CD4-positive, CD25-positive, alpha-beta regulatory T cell (primary cell): ENCODE measurements at regions not wholly inside any gene's neighbourhood (a gene's known extent, or its start where the extent isn't known, plus 50 kb on each side); places are given as distances from the start of the nearest gene placed in this dataset.

Experiments used
- ATAC-seq, 2 donors: fragments of 150-1000 bp; cut with Tn5 transposase; one replicate each; pipeline ENCODE4 v1.10.0; 2021; ENCODE audit warnings: low read depth in 2 of 2, moderate number of reproducible peaks in 2 of 2, moderate library complexity in 1 of 2
- DNase-seq, 3 donors: peaks; one replicate each; pipeline versions ENCODE4 v3.0.0 to v3.0.0-alpha.2; 2012 to 2022; ENCODE audit warnings: mixed read lengths in 1 of 3
- H3K27ac ChIP-seq: one replicate; pipeline ENCODE4 v1.7.0; 2013; ENCODE audit warnings: mild to moderate bottlenecking, low read length; ENCODE audit not compliant: insufficient read depth, poor library complexity, severe bottlenecking
- H3K27me3 ChIP-seq: one replicate; pipeline ENCODE4 v1.7.0; 2013; ENCODE audit warnings: low read length; ENCODE audit not compliant: control insufficient read depth, insufficient read depth
- H3K36me3 ChIP-seq: one replicate; pipeline ENCODE4 v1.7.0; 2013; ENCODE audit warnings: mild to moderate bottlenecking, low read length, moderate library complexity; ENCODE audit not compliant: control insufficient read depth, insufficient read depth
- H3K4me1 ChIP-seq: 2 replicates; pipeline ENCODE4 v1.7.0; 2013; ENCODE audit warnings: mild to moderate bottlenecking, low read length; ENCODE audit not compliant: insufficient read depth, control insufficient read depth, poor library complexity, severe bottlenecking
- H3K4me3 ChIP-seq: one replicate; pipeline ENCODE4 v1.7.0; 2013; ENCODE audit warnings: low read depth, mild to moderate bottlenecking, low read length, moderate library complexity
- H3K9me3 ChIP-seq, 2 experiments: 1 replicate in 1 of 2; 2 replicates in 1 of 2; pipeline ENCODE4 v1.7.0; 2013; ENCODE audit warnings: low read length in 2 of 2, mild to moderate bottlenecking in 1 of 2, moderate library complexity in 1 of 2; ENCODE audit not compliant: control insufficient read depth in 2 of 2
- H3K27ac Mint-ChIP-seq, 3 donors: one replicate each; pipeline ENCODE4 v1.8.0; 2020 to 2022; ENCODE audit warnings: mild to moderate bottlenecking in 3 of 3, mixed read lengths in 3 of 3, moderate library complexity in 2 of 3
- H3K27me3 Mint-ChIP-seq: one replicate; pipeline ENCODE4 v1.8.0; 2022; ENCODE audit warnings: mild to moderate bottlenecking, mixed read lengths
- H3K36me3 Mint-ChIP-seq: one replicate; pipeline ENCODE4 v1.8.0; 2020; ENCODE audit warnings: mixed read lengths
- H3K4me1 Mint-ChIP-seq, 4 donors: one replicate each; pipeline ENCODE4 v1.8.0; 2020 to 2022; ENCODE audit warnings: mixed read lengths in 4 of 4, mild to moderate bottlenecking in 1 of 4
- H3K4me3 Mint-ChIP-seq, 4 donors: one replicate each; pipeline ENCODE4 v1.8.0; 2020 to 2022; ENCODE audit warnings: mild to moderate bottlenecking in 4 of 4, mixed read lengths in 4 of 4, moderate library complexity in 3 of 4
- H3K9me3 Mint-ChIP-seq, 7 donors: one replicate each; pipeline ENCODE4 v1.8.0; 2020 to 2022; ENCODE audit warnings: mixed read lengths in 7 of 7, mild to moderate bottlenecking in 3 of 7, moderate library complexity in 2 of 7

DNA sequence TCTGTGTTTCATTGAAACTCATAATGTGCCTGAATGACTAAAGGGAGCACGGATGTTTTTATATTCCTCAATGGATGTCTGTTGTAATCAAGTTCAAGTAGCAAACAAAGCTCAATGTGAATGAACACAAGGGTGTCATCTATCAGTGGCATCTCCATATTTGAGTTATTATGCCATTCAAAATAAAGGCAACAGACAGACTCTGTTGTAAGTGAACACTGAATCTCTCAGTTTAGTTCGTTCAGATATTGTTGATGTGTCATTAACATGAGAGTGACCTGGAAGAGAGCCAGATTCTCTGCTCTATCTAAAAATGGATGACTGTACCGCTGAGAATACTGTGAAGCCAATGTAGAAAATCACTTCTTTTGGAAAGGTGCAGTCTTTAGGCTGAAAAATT lies 118.7 kb downstream of the NUP35 start:
- no peaks in the 10 kb centered on the region for H3K4me1 Mint-ChIP-seq
- Histone ChIP-seq H3K27ac (no peak overlapping the region), H3K36me3 (no peaks in the 10 kb centered on the region), H3K9me3 (no peaks in the 10 kb centered on the region), H3K4me1 (no peaks in the 10 kb centered on the region), H3K4me3 (no peak overlapping the region), H3K27me3 (no peaks in the 10 kb centered on the region)
- no peak for DNase-seq
- H3K27ac Mint-ChIP-seq = no peak overlapping the region
- ATAC-seq = no peak
- H3K36me3 Mint-ChIP-seq = no peaks in the 10 kb centered on the region
- H3K27me3 Mint-ChIP-seq = no peaks in the 10 kb centered on the region
- H3K4me3 Mint-ChIP-seq = no peak overlapping the region
- H3K9me3 Mint-ChIP-seq = no peaks in the 10 kb centered on the region

DNA sequence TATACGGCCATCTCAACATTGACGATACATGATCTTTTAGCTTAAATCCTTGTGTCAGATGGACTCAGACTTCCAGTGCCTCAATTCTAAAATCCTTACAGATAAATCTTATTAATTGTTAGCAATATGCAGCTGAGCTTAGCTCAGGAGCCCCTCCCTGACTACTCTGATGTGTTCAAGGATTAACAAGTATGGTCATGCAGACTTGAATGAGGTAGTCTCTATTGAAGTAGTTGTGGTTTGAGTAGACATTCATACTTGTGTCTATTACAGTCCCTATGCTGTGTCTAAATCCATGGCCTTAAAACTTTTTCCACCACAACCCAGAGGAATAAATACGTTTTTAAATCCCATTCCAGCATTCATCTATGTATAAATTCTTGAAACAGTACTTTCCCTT lies 119.5 kb downstream of the NUP35 start:
- H3K27me3 Mint-ChIP-seq = no peaks in the 10 kb centered on the region
- Histone ChIP-seq H3K27ac (no peak overlapping the region), H3K9me3 (no peaks in the 10 kb centered on the region), H3K4me1 (no peaks in the 10 kb centered on the region), H3K4me3 (no peak overlapping the region), H3K27me3 (no peaks in the 10 kb centered on the region), H3K36me3 (no peaks in the 10 kb centered on the region)
- no peak overlapping the region for H3K27ac Mint-ChIP-seq
- no peak for ATAC-seq
- no peaks in the 10 kb centered on the region for H3K36me3 Mint-ChIP-seq
- no peaks in the 10 kb centered on the region for H3K4me1 Mint-ChIP-seq
- no peak for DNase-seq
- H3K9me3 Mint-ChIP-seq = no peaks in the 10 kb centered on the region
- H3K4me3 Mint-ChIP-seq = no peak overlapping the region

DNA sequence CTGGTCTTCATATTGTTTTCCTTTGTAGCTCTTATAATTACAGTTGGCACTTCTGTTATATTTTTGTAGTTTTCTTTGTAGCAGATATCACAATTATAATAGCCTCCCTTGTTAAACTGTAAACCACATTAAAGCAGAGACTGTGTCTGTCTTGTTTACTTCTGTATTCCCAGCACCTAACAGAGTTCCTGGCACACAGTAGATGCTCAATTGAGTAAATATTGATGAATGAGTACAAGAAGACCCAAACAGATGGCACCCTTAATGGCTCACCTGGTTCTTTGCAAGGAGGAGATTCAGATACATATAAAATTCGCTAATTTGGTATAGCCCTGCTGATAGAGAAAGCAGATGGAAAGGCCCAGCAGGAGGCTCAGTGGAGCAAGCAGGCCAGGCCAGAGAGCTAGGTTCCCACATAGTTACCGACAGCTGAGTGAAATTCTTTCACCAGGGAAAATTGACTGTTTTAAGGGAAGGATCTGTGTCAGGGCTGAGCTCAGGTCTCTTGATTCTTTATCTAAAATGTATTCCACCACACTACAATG lies 120.1 kb downstream of the NUP35 start:
- Histone ChIP-seq H3K9me3 (no peaks in the 10 kb centered on the region), H3K36me3 (no peaks in the 10 kb centered on the region), H3K27me3 (no peaks in the 10 kb centered on the region), H3K4me1 (no peaks in the 10 kb centered on the region), H3K4me3 (no peak overlapping the region), H3K27ac (no peak overlapping the region)
- Mint-ChIP-seq H3K36me3 (no peaks in the 10 kb centered on the region), H3K27ac (no peak overlapping the region), H3K4me1 (no peaks in the 10 kb centered on the region), H3K9me3 (no peaks in the 10 kb centered on the region), H3K4me3 (no peak overlapping the region), H3K27me3 (no peaks in the 10 kb centered on the region)
- no peak for DNase-seq
- ATAC-seq = no peak

DNA sequence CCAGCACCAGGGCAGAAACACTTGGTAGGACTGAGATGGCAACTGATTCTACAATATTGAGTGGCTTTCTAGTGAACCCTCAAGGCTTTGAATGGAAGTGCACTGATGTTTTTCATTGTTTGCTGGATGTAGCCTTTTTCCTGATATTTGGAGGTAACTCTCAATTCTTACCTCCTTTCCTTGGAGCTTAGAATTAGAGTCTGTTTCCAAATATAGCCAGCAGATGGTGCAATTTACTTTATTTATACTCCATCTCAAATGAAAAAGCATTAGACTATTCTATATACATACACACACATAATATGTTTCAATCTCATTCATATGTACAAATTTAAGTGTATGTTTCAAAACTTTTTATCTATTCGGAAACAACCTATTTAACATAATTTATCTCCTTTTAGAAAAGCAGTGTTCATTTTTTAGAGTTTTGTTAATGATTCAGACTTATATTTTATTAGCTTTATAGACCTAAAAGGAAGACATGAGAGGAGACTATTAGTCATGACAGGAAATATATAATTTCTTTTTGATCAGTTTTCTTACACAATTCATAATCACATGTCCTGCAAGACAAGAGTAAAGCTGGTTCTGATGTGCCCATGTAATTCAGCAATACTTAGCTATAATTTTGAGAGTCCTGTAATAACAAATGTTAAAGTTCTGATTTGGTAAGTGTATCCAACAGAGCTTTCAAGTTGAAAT lies 124.8 kb downstream of the NUP35 start:
- no peak overlapping the region for H3K27ac Mint-ChIP-seq
- no peak for ATAC-seq
- Histone ChIP-seq H3K27ac (no peak overlapping the region), H3K27me3 (no peaks in the 10 kb centered on the region), H3K4me3 (no peak overlapping the region), H3K4me1 (no peaks in the 10 kb centered on the region), H3K36me3 (no peaks in the 10 kb centered on the region), H3K9me3 (no peaks in the 10 kb centered on the region)
- no peaks in the 10 kb centered on the region for H3K27me3 Mint-ChIP-seq
- DNase-seq = peak in 1 of 3 donors; percentile 20
- no peaks in the 10 kb centered on the region for H3K9me3 Mint-ChIP-seq
- H3K36me3 Mint-ChIP-seq = no peaks in the 10 kb centered on the region
- H3K4me3 Mint-ChIP-seq = no peak overlapping the region
- H3K4me1 Mint-ChIP-seq = no peaks in the 10 kb centered on the region

DNA sequence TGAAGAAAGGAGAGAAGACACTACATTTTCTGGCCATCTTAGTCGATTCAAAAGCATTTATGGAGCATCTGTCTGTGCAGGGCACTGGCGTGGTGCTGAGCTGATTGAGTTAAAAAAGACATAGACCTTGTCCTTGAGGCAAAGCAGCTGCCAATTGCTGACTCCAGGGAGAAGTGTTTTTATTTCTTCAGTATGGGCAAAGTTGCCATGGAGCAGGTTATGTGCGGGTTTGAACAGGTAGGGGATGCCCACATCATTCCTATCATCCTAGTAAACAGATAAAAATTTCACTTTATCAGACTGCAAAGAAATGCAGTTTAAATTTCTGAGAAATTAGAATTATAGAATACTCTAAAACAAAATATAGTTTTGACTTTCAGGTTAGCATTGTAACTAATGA lies 125.8 kb downstream of the NUP35 start:
- ATAC-seq (no peak), DNase-seq (no peak)
- H3K27me3 ChIP-seq = no peaks in the 10 kb centered on the region
- no peak overlapping the region for H3K4me3 Mint-ChIP-seq
- H3K36me3 Mint-ChIP-seq = no peaks in the 10 kb centered on the region
- no peaks in the 10 kb centered on the region for H3K36me3 ChIP-seq
- no peak overlapping the region for H3K27ac ChIP-seq
- no peaks in the 10 kb centered on the region for H3K9me3 Mint-ChIP-seq
- H3K4me1 Mint-ChIP-seq = no peaks in the 10 kb centered on the region
- H3K27ac Mint-ChIP-seq = no peak overlapping the region
- no peaks in the 10 kb centered on the region for H3K4me1 ChIP-seq
- H3K4me3 ChIP-seq = no peak overlapping the region
- peaks cover 4% of the 10 kb centered on the region for H3K27me3 Mint-ChIP-seq
- no peaks in the 10 kb centered on the region for H3K9me3 ChIP-seq

DNA sequence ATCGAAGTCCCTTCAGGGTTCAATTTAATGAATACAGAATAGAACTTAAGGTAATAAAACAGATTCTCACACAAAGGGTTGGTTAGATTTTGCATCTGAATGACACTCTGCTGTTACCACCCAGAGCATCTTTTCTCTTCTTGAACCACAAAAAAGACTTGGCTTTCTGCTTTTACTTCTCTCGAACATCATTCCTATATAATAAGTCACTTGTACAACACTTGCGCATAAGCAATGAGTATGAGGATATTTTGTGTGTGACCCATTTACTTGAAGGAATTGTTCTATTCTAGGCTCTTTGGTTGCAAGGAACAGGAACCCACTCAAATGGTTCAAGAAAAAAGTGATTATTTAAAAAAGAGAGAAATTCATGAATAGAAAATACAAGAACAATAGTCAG lies 126.2 kb downstream of the NUP35 start:
- H3K36me3 Mint-ChIP-seq = no peaks in the 10 kb centered on the region
- H3K27ac Mint-ChIP-seq = no peak overlapping the region
- H3K9me3 Mint-ChIP-seq = no peaks in the 10 kb centered on the region
- Histone ChIP-seq H3K27me3 (no peaks in the 10 kb centered on the region), H3K27ac (no peak overlapping the region), H3K9me3 (no peaks in the 10 kb centered on the region), H3K4me1 (no peaks in the 10 kb centered on the region), H3K36me3 (no peaks in the 10 kb centered on the region), H3K4me3 (no peak overlapping the region)
- H3K4me1 Mint-ChIP-seq = no peaks in the 10 kb centered on the region
- ATAC-seq (no peak), DNase-seq (no peak)
- H3K4me3 Mint-ChIP-seq = no peak overlapping the region
- H3K27me3 Mint-ChIP-seq = peaks cover 4% of the 10 kb centered on the region

DNA sequence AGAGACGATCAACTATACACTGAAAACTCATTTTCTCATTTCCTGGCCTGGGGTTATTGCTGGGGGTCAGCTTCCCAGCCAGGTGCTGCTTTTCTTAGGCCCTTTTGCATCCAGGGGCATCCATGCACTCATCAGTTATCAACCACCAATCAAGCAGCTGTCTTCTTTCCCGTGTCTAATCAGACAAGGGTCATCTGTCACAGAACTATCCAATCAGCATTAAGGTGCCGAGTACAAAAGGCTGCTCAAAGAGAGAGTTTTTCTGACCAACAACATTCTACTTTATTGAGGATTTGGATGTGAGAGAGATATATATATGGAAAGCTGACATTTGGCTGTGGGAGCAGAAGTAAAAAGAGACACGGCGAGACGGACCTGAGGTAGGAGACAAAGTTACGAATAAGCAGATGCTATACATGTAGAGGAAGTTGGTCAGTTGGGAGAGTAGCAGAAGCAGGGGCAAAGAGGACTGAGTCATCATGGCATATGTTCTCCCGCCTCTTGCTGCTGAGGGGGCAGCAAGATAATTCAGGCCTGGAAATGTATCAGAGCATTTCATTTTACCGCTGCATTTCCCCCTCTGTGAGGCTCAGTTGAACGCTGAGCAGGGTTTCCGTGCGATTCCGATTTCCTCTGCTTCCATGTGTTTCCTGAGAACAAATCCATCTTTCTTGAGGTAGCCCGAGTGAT lies 129.3 kb downstream of the NUP35 start:
- H3K4me1 Mint-ChIP-seq = no peaks in the 10 kb centered on the region
- H3K36me3 ChIP-seq = no peaks in the 10 kb centered on the region
- no peaks in the 10 kb centered on the region for H3K27me3 ChIP-seq
- H3K9me3 Mint-ChIP-seq = peaks cover 0 to 3% (median 0%) of the 10 kb centered on the region in 7 donors
- DNase-seq (no peak), ATAC-seq (no peak)
- no peaks in the 10 kb centered on the region for H3K36me3 Mint-ChIP-seq
- H3K27ac ChIP-seq = no peak overlapping the region
- H3K4me3 ChIP-seq = no peak overlapping the region
- no peaks in the 10 kb centered on the region for H3K9me3 ChIP-seq
- no peaks in the 10 kb centered on the region for H3K4me1 ChIP-seq
- no peak overlapping the region for H3K27ac Mint-ChIP-seq
- H3K27me3 Mint-ChIP-seq = peaks cover 4% of the 10 kb centered on the region
- no peak overlapping the region for H3K4me3 Mint-ChIP-seq

DNA sequence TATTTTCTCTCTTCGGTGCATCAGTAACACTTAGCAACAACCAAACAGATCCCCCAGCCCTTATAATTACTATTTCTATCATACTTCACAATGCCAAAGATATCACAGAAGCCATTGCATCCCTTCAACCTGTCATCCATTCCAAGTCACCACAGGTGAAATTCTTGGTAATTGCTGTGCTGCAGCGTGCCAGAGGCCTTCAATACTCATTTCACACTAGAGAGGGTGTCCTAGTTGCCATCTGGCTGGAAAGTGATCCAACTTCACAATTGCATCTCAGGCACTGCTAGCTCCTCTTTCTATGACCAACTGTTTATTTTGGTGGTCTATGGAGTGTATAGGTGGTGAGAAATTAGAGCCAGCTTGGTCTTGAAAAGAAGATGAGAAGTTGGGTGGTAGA lies 131.2 kb downstream of the NUP35 start:
- Mint-ChIP-seq H3K27me3 (peaks cover 4% of the 10 kb centered on the region), H3K4me3 (no peak overlapping the region), H3K27ac (no peak overlapping the region), H3K36me3 (no peaks in the 10 kb centered on the region), H3K9me3 (peaks cover 0 to 3% (median 0%) of the 10 kb centered on the region in 7 donors), H3K4me1 (no peaks in the 10 kb centered on the region)
- Histone ChIP-seq H3K27ac (no peak overlapping the region), H3K27me3 (no peaks in the 10 kb centered on the region), H3K36me3 (no peaks in the 10 kb centered on the region), H3K4me3 (no peak overlapping the region), H3K4me1 (no peaks in the 10 kb centered on the region), H3K9me3 (no peaks in the 10 kb centered on the region)
- ATAC-seq (no peak), DNase-seq (no peak)
